GM11168 (cell line): ENCODE measurements at regions not wholly inside any gene's neighbourhood (a gene's known extent, or its start where the extent isn't known, plus 50 kb on each side); places are given as distances from the start of the nearest gene placed in this dataset.
"Not testable (repeated sequence)": the region's sequence is repeated elsewhere in the genome, so short reads cannot be mapped to it uniquely, and the experiment has no call there.

Source experiments
- in situ Hi-C: fragments of 300-500 bp; cut with MboI; formaldehyde crosslinking; loops from one replicate; pipeline ENCODE4 v1.12.0; 2022; ENCODE audit warnings: low sequenced_read_pairs; ENCODE audit not compliant: unreplicated experiment

GRCh38 chr6:14216946-14217684, 99.5 kb downstream of the CD83 start:
- in situ Hi-C loops = loop anchor here (10.0 to 25.0 kb wide), 3 partner anchors 170 to 498 kb away; no protein-coding TSS in a partner anchor

DNA sequence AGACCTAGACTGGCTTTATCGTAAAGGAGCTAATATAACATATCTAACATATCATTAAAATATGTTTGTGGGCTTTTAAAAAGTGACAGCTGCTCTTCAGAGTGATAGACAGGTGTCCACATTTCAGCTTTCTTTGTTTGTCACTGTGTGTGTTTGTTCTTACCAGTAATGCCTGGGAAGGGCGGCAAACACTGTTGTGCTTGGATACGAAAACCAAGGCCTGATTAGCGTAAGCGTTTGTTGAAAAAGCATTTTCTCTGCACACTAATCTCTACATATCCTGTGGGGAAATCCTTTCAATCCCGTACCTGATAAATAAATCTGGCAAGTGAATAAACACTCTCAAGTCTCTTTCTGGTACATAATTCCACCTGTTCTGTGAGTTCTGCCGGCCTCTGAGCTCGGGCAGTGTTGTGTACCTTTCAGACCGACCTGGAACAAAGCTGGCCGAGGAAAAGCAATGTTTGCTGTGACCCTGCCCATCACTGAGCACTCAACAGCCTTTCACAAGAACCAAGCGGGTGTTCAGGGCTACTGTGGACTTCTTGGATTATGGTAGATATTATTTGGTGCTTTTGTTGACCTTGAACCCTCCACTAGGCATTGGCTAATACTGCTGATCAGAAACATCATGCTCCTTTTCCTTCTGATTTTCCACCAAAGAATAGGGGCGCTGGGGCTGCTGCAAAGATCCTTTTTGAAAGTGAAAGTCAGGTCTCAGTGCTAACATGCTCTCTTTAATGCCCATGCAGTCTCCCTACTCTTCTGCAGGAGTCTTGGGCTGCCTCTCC, 100.4 kb downstream of the CD83 start:
- in situ Hi-C loops = loop anchor here (10.0 to 25.0 kb wide), 3 partner anchors 169 to 497 kb away; no protein-coding TSS in a partner anchor

DNA sequence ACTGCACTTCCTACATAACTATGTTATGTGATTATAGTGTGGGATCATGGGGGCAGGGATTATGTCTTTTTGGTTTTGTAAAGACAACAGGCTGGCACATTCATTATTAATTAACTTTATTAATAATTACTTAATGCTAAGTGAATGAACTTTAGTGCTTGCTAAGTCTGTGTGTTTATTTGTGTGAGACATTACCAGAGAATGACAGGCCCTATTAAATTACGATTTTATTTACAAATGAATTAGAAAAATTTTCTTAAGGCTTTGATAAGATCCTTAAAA, 100.9 kb downstream of the CD83 start:
- in situ Hi-C loops = loop anchor here (10.0 to 25.0 kb wide), 3 partner anchors 169 to 496 kb away; no protein-coding TSS in a partner anchor

DNA sequence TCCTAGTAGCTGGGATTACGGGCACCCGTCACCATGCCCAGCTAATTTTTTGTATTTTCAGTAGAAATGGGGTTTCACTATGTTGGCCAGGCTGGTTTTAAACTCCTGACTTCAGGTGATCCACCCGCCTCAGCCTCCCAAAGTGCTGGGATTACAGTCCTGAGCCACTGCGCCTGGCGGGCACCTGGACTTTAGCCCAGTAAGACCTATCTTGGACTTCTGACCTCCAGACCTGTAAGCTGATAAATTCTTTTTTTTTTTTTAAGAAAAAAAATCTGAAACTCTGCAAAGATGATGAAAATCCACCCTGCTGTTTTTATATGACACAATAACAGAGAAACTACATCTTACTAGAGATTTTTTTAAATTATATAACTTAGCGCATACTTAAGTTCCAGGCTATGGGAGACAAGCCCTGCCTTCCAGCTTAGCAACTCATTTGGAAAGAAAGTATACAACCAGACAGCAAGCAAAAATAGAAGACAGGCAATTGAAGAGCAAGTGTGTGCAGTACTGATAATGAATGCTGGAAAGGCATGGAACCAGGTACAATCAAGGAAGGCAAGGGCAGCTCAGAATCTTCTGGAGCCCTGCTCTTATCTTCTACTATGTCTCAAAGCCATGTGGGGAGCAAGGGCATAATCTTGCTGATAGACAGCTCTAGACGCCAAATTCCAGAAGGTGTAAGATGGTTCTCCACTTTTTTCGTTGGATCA, 104.2 kb downstream of the CD83 start:
- in situ Hi-C loops = loop anchor here (25.0 kb wide), 2 partner anchors 166 to 316 kb away; no protein-coding TSS in a partner anchor

DNA sequence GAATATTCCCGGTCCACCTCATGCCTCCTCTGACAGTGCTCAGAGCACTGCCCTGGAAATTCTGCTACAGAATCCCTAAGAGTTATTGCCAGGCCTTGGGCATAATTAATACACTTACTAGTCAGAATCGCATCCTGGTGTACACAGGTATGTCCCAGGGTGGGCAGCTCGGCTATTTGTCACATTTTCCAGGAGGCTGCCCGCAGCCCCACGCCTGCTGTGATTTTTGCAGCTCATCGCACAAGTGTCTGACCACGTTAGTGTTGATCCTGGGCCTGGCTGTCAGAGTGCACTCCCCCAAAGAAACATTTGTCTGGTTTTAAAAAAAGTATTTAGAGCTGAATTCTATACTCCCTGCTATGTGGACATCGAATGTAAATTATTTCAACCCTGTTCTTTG, 105.4 kb downstream of the CD83 start:
- in situ Hi-C loops = loop anchor here (25.0 kb wide), 2 partner anchors 164 to 314 kb away; no protein-coding TSS in a partner anchor

- in situ Hi-C loops = loop anchor here (25.0 kb wide), 2 partner anchors 163 to 313 kb away; no protein-coding TSS in a partner anchor
These were observed 107.0 kb downstream of the CD83 start for GRCh38 chr6:14224359-14225103.

GRCh38 chr6:14226051-14226660, 108.6 kb downstream of the CD83 start:
- in situ Hi-C loops = no loop called here

- in situ Hi-C loops = no loop called here
These were observed 111.0 kb downstream of the CD83 start for GRCh38 chr6:14228571-14228970.

DNA sequence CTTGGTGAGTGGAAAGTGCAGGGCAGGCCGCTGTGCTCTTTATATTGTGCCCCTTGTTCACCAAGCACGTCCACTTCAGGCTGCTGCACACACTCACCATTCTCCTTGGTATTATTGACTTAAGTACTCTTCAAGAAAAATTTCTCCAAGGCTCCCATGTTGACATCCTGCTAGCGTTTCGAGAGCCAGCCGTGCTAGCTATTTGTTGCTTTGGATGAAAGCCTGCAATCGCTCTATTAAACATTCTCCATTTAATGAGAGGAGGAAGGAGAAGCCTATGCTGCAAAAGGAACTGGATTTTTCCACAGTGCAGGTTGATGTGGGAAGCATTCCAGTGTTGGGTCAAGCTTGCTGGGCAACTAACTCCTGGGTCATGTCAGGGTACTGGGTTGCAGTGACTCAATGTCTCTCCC, 113.5 kb downstream of the CD83 start:
- in situ Hi-C loops = no loop called here

GRCh38 chr6:14231501-14232280, 114.1 kb downstream of the CD83 start:
- in situ Hi-C loops = no loop called here

- in situ Hi-C loops = no loop called here
These were observed 115.3 kb downstream of the CD83 start for GRCh38 chr6:14232889-14233288.

- in situ Hi-C loops = no loop called here
These were observed 118.2 kb downstream of the CD83 start for GRCh38 chr6:14235653-14236356.

DNA sequence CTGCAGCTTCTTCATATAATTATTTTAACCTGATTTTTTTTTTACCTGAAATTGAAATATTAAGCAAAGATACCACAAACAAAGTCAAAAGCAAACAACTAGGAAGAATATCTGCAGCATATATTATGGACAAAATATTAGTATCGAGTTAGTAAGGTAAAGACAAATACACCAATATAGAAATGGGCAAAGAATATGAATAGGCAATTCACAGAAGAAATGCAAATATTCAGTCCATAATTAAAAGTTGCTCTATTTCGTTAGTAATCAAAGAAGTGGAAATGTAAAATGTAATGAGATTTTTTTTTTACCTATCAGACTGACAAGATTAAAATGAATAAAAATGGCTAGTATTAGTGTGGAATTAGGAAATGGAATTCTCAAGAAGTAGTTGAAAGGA, 121.5 kb downstream of the CD83 start:
- in situ Hi-C loops = no loop called here

- in situ Hi-C loops = no loop called here
These were observed 123.0 kb downstream of the CD83 start for GRCh38 chr6:14240411-14241166.

DNA sequence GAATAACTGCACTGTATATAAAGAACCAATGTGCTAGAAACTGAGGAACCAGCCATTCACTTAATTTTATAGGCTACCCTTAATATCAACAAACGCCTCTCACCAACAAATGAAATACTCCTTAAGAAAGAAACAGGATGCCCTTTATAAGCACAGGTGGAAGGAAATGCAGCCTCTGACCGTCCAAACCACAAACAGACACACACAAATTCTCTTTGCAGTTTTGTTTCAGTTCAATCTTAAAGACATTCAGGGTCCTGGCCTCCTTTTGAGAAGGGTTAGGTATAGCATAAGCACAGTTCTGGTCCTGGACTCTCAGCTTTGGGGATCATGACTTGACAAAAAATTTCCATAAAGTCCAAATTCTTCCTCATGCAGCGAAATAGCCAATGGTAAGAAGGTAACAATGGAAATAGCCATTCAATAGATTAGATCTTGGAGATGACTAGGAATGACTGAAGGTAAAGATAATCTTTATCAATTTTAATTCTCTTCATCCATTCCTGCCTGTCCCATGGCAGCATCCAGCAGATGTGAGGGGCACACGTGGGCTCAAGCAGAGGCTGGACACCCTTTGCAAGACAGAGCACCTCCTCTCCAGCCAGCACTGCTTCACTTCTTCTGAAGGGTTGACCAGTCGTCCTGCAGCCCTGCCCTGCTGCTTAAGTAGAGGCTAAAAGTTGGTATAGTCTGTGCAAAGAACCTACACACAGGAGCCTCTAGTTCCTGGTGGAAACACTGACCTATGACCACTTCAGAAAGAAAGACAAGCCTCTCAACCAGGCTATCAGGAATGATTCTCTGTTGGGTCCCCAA, 123.9 kb downstream of the CD83 start:
- in situ Hi-C loops = no loop called here

DNA sequence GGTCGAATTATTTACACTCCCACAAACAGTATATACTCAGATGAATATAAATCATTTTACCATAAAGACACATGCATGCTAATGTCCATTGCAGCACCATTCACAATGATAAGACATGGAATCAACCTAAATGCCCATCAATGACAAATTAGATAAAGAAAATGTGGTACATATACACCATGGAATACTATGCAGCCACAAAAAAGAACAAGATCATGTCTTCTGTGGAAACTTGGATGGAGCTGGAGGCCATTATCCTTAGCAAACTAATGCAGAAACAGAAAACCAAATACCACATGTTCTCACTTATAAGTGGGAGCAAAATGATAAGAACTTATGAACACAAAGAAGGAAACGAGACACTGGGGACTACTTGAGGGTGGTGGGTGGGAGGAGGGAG, 125.3 kb downstream of the CD83 start:
- in situ Hi-C loops = not testable (repeated sequence)

DNA sequence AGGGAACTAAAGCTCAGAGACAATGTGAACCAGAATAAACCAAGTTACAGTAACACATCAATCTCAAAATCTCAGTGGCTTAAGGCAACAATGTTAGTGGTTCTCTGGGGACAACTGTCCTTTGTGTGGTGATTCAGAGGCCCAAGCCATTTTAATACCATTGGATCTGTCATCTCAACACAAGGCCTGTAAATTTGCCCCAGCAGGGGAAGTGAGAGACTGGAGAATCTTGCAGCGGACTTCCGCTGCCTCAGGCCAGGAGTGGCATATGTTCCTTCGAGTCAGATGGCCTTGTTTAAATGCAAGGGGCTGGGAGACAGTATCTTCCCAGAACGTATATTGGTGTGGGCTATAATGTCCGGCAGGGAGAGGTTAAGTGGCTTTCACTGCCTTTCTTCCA, 126.0 kb downstream of the CD83 start:
- in situ Hi-C loops = no loop called here
